ENCODE measurements at regions not wholly inside any gene's neighbourhood (a gene's known extent, or its start where the extent isn't known, plus 50 kb on each side); places are given as distances from the start of the nearest gene placed in this dataset.
"Not testable (repeated sequence)": the region's sequence is repeated elsewhere in the genome, so short reads cannot be mapped to it uniquely, and the experiment has no call there.

- H3K9me3 Mint-ChIP-seq; H3K4me1 Mint-ChIP-seq; H3K9me3 ChIP-seq (ENCODE audit: control insufficient read depth in 2 of 2, low read length in 2 of 2); H3K27ac ChIP-seq (ENCODE audit: insufficient read depth, low read length, poor library complexity, severe bottlenecking); H3K4me3 Mint-ChIP-seq; H3K4me3 ChIP-seq (ENCODE audit: low read depth, low read length); H3K36me3 Mint-ChIP-seq; H3K36me3 ChIP-seq (ENCODE audit: control insufficient read depth, insufficient read depth, low read length); DNase-seq; H3K27ac Mint-ChIP-seq; H3K27me3 Mint-ChIP-seq; H3K4me1 ChIP-seq (ENCODE audit: control insufficient read depth, insufficient read depth, low read length, poor library complexity, severe bottlenecking); H3K27me3 ChIP-seq (ENCODE audit: control insufficient read depth, insufficient read depth, low read length): not testable (repeated sequence)
- ATAC-seq (ENCODE audit: low read depth in 2 of 2): peak; percentile 55 to 90
These were observed 111.9 kb upstream of the POTEB2 start for GRCh38 chr15:20978057-20978456.

GRCh38 chr15:20972762-20973161 lies 106.6 kb upstream of the POTEB2 start:
- H3K27me3 ChIP-seq (ENCODE audit: control insufficient read depth, insufficient read depth, low read length); H3K9me3 Mint-ChIP-seq; H3K27ac ChIP-seq (ENCODE audit: insufficient read depth, low read length, poor library complexity, severe bottlenecking); H3K27me3 Mint-ChIP-seq; DNase-seq; H3K9me3 ChIP-seq (ENCODE audit: control insufficient read depth in 2 of 2, low read length in 2 of 2); H3K4me1 Mint-ChIP-seq; H3K4me3 Mint-ChIP-seq; H3K36me3 Mint-ChIP-seq; H3K27ac Mint-ChIP-seq; ATAC-seq (ENCODE audit: low read depth in 2 of 2); H3K36me3 ChIP-seq (ENCODE audit: control insufficient read depth, insufficient read depth, low read length); H3K4me1 ChIP-seq (ENCODE audit: control insufficient read depth, insufficient read depth, low read length, poor library complexity, severe bottlenecking); H3K4me3 ChIP-seq (ENCODE audit: low read depth, low read length): not testable (repeated sequence)

GRCh38 chr15:20959299-20959698 lies 93.2 kb upstream of the POTEB2 start:
- H3K9me3 Mint-ChIP-seq; DNase-seq; H3K27me3 ChIP-seq (ENCODE audit: control insufficient read depth, insufficient read depth, low read length); H3K4me1 Mint-ChIP-seq; H3K36me3 Mint-ChIP-seq; H3K27ac ChIP-seq (ENCODE audit: insufficient read depth, low read length, poor library complexity, severe bottlenecking); H3K9me3 ChIP-seq (ENCODE audit: control insufficient read depth in 2 of 2, low read length in 2 of 2); H3K4me3 ChIP-seq (ENCODE audit: low read depth, low read length); H3K27ac Mint-ChIP-seq; H3K36me3 ChIP-seq (ENCODE audit: control insufficient read depth, insufficient read depth, low read length); H3K27me3 Mint-ChIP-seq; ATAC-seq (ENCODE audit: low read depth in 2 of 2); H3K4me1 ChIP-seq (ENCODE audit: control insufficient read depth, insufficient read depth, low read length, poor library complexity, severe bottlenecking): not testable (repeated sequence)
- H3K4me3 Mint-ChIP-seq: peak overlapping the region in 1 of 4 donors; percentile 67

- not testable (repeated sequence) for H3K4me3 Mint-ChIP-seq; H3K4me1 ChIP-seq (ENCODE audit: control insufficient read depth, insufficient read depth, low read length, poor library complexity, severe bottlenecking); ATAC-seq (ENCODE audit: low read depth in 2 of 2); H3K27me3 Mint-ChIP-seq; H3K27me3 ChIP-seq (ENCODE audit: control insufficient read depth, insufficient read depth, low read length); H3K4me1 Mint-ChIP-seq; H3K9me3 Mint-ChIP-seq; DNase-seq; H3K36me3 ChIP-seq (ENCODE audit: control insufficient read depth, insufficient read depth, low read length); H3K36me3 Mint-ChIP-seq; H3K9me3 ChIP-seq (ENCODE audit: control insufficient read depth in 2 of 2, low read length in 2 of 2); H3K27ac Mint-ChIP-seq; H3K27ac ChIP-seq (ENCODE audit: insufficient read depth, low read length, poor library complexity, severe bottlenecking); H3K4me3 ChIP-seq (ENCODE audit: low read depth, low read length)
These were observed 63.2 kb upstream of the POTEB2 start for GRCh38 chr15:20929322-20929721.
